GM23338 (cell line): ENCODE measurements at regions not wholly inside any gene's neighbourhood (a gene's known extent, or its start where the extent isn't known, plus 50 kb on each side); places are given as distances from the start of the nearest gene placed in this dataset.

Experiments
- ATAC-seq: fragments of 200-7000 bp; cut with Tn5 transposase; 3 replicates; pipeline ENCODE4 v1.9.1; 2020
- DNase-seq: peaks from one replicate; pipeline ENCODE4 v3.0.0-alpha.2; 2015; ENCODE audit warnings: low spot score
- H2AFZ ChIP-seq: fragments of 200-600 bp; sonication (generic); 2 replicates; pipeline ENCODE4 v1.8.0; 2016; ENCODE audit warnings: antibody characterized with exemption, mild to moderate bottlenecking, moderate library complexity
- H3F3A ChIP-seq: fragments of 200-600 bp; sonication (generic); replicated peaks from 2 replicates; pipeline ENCODE4 v1.8.0; 2017; ENCODE audit warnings: antibody characterized with exemption, mixed run types, low read depth
- H3K27ac ChIP-seq: fragments of 200-600 bp; sonication (generic); 2 replicates; pipeline ENCODE4 v1.6.1; 2016; ENCODE audit warnings: low read depth
- H3K27me3 ChIP-seq: fragments of 200-600 bp; sonication (generic); 2 replicates; pipeline ENCODE4 v1.8.0; 2016; ENCODE audit warnings: mild to moderate bottlenecking, mixed run types, moderate library complexity; ENCODE audit not compliant: insufficient read depth
- H3K36me3 ChIP-seq: fragments of 200-600 bp; sonication (generic); 2 replicates; pipeline ENCODE4 v1.8.0; 2016; ENCODE audit warnings: mild to moderate bottlenecking; ENCODE audit not compliant: insufficient read depth
- H3K4me1 ChIP-seq: fragments of 200-600 bp; sonication (generic); 2 replicates; pipeline ENCODE4 v1.8.0; 2016; ENCODE audit warnings: mild to moderate bottlenecking, moderate library complexity; ENCODE audit not compliant: insufficient read depth
- H3K4me2 ChIP-seq: fragments of 200-600 bp; sonication (generic); 2 replicates; pipeline ENCODE4 v1.7.1; 2017; ENCODE audit warnings: mixed run types
- H3K4me3 ChIP-seq: fragments of 200-600 bp; sonication (generic); 2 replicates; pipeline ENCODE4 v1.6.1; 2016; ENCODE audit warnings: mixed run types
- H3K79me2 ChIP-seq: fragments of 200-600 bp; sonication (generic); replicated peaks from 2 replicates; pipeline ENCODE4 v1.8.0; 2017; ENCODE audit warnings: mild to moderate bottlenecking; ENCODE audit not compliant: insufficient read depth
- H3K9me2 ChIP-seq: fragments of 200-600 bp; sonication (generic); 2 replicates; pipeline ENCODE4 v1.8.0; 2017; ENCODE audit not compliant: insufficient read depth
- H4K20me1 ChIP-seq: fragments of 200-600 bp; sonication (generic); replicated peaks from 2 replicates; pipeline ENCODE4 v1.8.0; 2017; ENCODE audit warnings: mild to moderate bottlenecking; ENCODE audit not compliant: insufficient read depth
- H3K27ac Mint-ChIP-seq: 2 replicates; pipeline ENCODE4 v1.8.0; 2020; ENCODE audit warnings: inconsistent platforms, mild to moderate bottlenecking, moderate library complexity, mixed read lengths
- H3K27me3 Mint-ChIP-seq: 3 replicates; pipeline ENCODE4 v1.8.0; 2022; ENCODE audit warnings: low read depth, mild to moderate bottlenecking, moderate library complexity, mixed read lengths, inconsistent platforms; ENCODE audit not compliant: insufficient read depth, poor library complexity
- H3K36me3 Mint-ChIP-seq: 3 replicates; pipeline ENCODE4 v1.8.0; 2021; ENCODE audit warnings: low read depth, mild to moderate bottlenecking, inconsistent platforms, moderate library complexity, mixed read lengths
- H3K4me1 Mint-ChIP-seq: 3 replicates; pipeline ENCODE4 v1.8.0; 2020; ENCODE audit warnings: mild to moderate bottlenecking, inconsistent platforms, mixed read lengths
- H3K4me3 Mint-ChIP-seq: 3 replicates; pipeline ENCODE4 v1.8.0; 2021; ENCODE audit warnings: moderate library complexity, mild to moderate bottlenecking, inconsistent platforms, mixed read lengths
- H3K9me3 Mint-ChIP-seq: 3 replicates; pipeline ENCODE4 v1.8.0; 2020; ENCODE audit warnings: moderate library complexity, mild to moderate bottlenecking, inconsistent platforms, mixed read lengths
- CREB1 ChIP-seq: fragments of 250-450 bp; sonication (Bioruptor Pico); IDR thresholded peaks from 2 replicates; pipeline ENCODE4 v1.5.0; 2020; ENCODE audit warnings: low read depth, mild to moderate bottlenecking, moderate library complexity
- EZH2 ChIP-seq: fragments of 200-600 bp; sonication (generic); IDR thresholded peaks from one replicate; pipeline ENCODE4 v1.8.0; 2017; ENCODE audit warnings: antibody characterized with exemption, mild to moderate bottlenecking, low read depth; ENCODE audit not compliant: unreplicated experiment
- EZH2phosphoT487 ChIP-seq: fragments of 200-600 bp; sonication (generic); IDR thresholded peaks from one replicate; pipeline ENCODE4 v1.8.1; 2018; ENCODE audit warnings: antibody characterized with exemption; ENCODE audit not compliant: unreplicated experiment
- JUNB ChIP-seq: IDR thresholded peaks from one replicate; pipeline ENCODE4 v1.6.1; 2016; ENCODE audit warnings: antibody characterized with exemption; ENCODE audit not compliant: unreplicated experiment
- NANOG ChIP-seq: IDR thresholded peaks from 2 replicates; pipeline ENCODE4 v1.6.1; 2016; ENCODE audit warnings: antibody characterized with exemption, borderline replicate concordance
- POLR2AphosphoS5 ChIP-seq: IDR thresholded peaks from 2 replicates; pipeline ENCODE4 v1.6.1; 2016; ENCODE audit warnings: antibody characterized with exemption, low read depth
- STAT1 ChIP-seq: IDR thresholded peaks from one replicate; pipeline ENCODE4 v1.6.1; 2016; ENCODE audit warnings: antibody characterized with exemption; ENCODE audit not compliant: unreplicated experiment
- ZNF114 ChIP-seq: fragments of 250-450 bp; sonication (Bioruptor Pico); IDR thresholded peaks from 2 replicates; pipeline ENCODE4 v1.5.0; 2020; ENCODE audit warnings: mild to moderate bottlenecking, moderate library complexity
- ZNF331 ChIP-seq: fragments of 250-450 bp; sonication (Bioruptor Pico); IDR thresholded peaks from 2 replicates; pipeline ENCODE4 v1.5.0; 2020; ENCODE audit warnings: low read depth, mild to moderate bottlenecking, moderate library complexity
- TF ChIP-seq, protein P1 (sequence below): IDR thresholded peaks from 2 replicates; pipeline ENCODE4 v1.6.1; 2016; ENCODE audit warnings: antibody characterized with exemption
- TF ChIP-seq, protein P2 (sequence below): IDR thresholded peaks from one replicate; pipeline ENCODE4 v1.6.1; 2018; ENCODE audit warnings: antibody characterized with exemption; ENCODE audit not compliant: unreplicated experiment
- TF ChIP-seq, protein P3 (sequence below), 2 experiments: fragments of 200-600 bp in 1 of 2; sonication (generic) in 1 of 2; conservative IDR thresholded peaks; 2 replicates each; pipeline versions ENCODE4 v1.5.1 to v1.6.1; 2016 to 2017; ENCODE audit warnings: antibody characterized with exemption in 2 of 2, low read depth in 2 of 2, mild to moderate bottlenecking in 2 of 2, moderate library complexity in 1 of 2
- TF ChIP-seq, protein P4 (sequence below): fragments of 250-450 bp; sonication (Bioruptor Pico); IDR thresholded peaks from 2 replicates; pipeline ENCODE4 v1.5.0; 2020; ENCODE audit warnings: mild to moderate bottlenecking, moderate library complexity

DNA sequence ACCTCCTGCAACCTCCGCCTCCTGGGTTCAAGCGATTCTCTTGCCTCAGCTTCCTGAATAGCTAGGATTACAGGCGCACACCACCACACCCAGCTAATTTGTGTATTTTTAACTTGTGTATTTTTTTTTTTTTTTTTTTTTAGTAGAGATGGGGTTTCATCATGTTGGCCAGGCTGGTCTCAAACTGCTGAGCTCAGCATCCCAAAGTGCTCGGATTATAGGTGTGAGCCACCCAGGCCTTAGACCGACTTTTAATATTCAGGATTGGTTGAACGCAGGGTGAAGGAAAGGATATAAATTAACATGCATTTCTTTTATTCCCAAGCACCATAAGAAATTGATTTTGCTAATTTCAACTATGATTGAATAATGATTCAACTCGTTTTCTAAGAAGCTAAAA lies 798.6 kb downstream of the GATA3 start:
- no peaks in the 10 kb centered on the region for H3K9me3 Mint-ChIP-seq
- no peak for ATAC-seq
- no peak overlapping the region for H3K27ac Mint-ChIP-seq
- Histone ChIP-seq H3K4me2 (no peak overlapping the region), H3K4me3 (no peak overlapping the region), H3K4me1 (no peaks in the 10 kb centered on the region), H3F3A (no peaks in the 10 kb centered on the region), H3K79me2 (no peaks in the 10 kb centered on the region), H3K36me3 (no peaks in the 10 kb centered on the region), H3K27ac (no peak overlapping the region), H3K9me2 (no peaks in the 10 kb centered on the region), H2AFZ (no peak overlapping the region; the same call in 1 of the 2 replicates), H3K27me3 (no peaks in the 10 kb centered on the region), H4K20me1 (no peaks in the 10 kb centered on the region)
- no peaks in the 10 kb centered on the region for H3K4me1 Mint-ChIP-seq
- TF ChIP-seq CREB1 (no peak), ZNF331 (CRISPR knock-in tag) (no peak), JUNB (no peak), ZNF114 (CRISPR knock-in tag) (no peak), POLR2AphosphoS5 (no peak), EZH2 (no peak), EZH2phosphoT487 (no peak), NANOG (no peak), STAT1 (no peak)
- TF ChIP-seq, protein P1, sequence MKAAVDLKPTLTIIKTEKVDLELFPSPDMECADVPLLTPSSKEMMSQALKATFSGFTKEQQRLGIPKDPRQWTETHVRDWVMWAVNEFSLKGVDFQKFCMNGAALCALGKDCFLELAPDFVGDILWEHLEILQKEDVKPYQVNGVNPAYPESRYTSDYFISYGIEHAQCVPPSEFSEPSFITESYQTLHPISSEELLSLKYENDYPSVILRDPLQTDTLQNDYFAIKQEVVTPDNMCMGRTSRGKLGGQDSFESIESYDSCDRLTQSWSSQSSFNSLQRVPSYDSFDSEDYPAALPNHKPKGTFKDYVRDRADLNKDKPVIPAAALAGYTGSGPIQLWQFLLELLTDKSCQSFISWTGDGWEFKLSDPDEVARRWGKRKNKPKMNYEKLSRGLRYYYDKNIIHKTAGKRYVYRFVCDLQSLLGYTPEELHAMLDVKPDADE, result no peak
- TF ChIP-seq, protein P2, sequence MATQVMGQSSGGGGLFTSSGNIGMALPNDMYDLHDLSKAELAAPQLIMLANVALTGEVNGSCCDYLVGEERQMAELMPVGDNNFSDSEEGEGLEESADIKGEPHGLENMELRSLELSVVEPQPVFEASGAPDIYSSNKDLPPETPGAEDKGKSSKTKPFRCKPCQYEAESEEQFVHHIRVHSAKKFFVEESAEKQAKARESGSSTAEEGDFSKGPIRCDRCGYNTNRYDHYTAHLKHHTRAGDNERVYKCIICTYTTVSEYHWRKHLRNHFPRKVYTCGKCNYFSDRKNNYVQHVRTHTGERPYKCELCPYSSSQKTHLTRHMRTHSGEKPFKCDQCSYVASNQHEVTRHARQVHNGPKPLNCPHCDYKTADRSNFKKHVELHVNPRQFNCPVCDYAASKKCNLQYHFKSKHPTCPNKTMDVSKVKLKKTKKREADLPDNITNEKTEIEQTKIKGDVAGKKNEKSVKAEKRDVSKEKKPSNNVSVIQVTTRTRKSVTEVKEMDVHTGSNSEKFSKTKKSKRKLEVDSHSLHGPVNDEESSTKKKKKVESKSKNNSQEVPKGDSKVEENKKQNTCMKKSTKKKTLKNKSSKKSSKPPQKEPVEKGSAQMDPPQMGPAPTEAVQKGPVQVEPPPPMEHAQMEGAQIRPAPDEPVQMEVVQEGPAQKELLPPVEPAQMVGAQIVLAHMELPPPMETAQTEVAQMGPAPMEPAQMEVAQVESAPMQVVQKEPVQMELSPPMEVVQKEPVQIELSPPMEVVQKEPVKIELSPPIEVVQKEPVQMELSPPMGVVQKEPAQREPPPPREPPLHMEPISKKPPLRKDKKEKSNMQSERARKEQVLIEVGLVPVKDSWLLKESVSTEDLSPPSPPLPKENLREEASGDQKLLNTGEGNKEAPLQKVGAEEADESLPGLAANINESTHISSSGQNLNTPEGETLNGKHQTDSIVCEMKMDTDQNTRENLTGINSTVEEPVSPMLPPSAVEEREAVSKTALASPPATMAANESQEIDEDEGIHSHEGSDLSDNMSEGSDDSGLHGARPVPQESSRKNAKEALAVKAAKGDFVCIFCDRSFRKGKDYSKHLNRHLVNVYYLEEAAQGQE, result no peak
- TF ChIP-seq, protein P3, sequence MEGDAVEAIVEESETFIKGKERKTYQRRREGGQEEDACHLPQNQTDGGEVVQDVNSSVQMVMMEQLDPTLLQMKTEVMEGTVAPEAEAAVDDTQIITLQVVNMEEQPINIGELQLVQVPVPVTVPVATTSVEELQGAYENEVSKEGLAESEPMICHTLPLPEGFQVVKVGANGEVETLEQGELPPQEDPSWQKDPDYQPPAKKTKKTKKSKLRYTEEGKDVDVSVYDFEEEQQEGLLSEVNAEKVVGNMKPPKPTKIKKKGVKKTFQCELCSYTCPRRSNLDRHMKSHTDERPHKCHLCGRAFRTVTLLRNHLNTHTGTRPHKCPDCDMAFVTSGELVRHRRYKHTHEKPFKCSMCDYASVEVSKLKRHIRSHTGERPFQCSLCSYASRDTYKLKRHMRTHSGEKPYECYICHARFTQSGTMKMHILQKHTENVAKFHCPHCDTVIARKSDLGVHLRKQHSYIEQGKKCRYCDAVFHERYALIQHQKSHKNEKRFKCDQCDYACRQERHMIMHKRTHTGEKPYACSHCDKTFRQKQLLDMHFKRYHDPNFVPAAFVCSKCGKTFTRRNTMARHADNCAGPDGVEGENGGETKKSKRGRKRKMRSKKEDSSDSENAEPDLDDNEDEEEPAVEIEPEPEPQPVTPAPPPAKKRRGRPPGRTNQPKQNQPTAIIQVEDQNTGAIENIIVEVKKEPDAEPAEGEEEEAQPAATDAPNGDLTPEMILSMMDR (conservative IDR thresholded peaks at IDR 0.05; ENCODE audit: low read depth in 2 of 2), result no peak
- TF ChIP-seq, protein P4, sequence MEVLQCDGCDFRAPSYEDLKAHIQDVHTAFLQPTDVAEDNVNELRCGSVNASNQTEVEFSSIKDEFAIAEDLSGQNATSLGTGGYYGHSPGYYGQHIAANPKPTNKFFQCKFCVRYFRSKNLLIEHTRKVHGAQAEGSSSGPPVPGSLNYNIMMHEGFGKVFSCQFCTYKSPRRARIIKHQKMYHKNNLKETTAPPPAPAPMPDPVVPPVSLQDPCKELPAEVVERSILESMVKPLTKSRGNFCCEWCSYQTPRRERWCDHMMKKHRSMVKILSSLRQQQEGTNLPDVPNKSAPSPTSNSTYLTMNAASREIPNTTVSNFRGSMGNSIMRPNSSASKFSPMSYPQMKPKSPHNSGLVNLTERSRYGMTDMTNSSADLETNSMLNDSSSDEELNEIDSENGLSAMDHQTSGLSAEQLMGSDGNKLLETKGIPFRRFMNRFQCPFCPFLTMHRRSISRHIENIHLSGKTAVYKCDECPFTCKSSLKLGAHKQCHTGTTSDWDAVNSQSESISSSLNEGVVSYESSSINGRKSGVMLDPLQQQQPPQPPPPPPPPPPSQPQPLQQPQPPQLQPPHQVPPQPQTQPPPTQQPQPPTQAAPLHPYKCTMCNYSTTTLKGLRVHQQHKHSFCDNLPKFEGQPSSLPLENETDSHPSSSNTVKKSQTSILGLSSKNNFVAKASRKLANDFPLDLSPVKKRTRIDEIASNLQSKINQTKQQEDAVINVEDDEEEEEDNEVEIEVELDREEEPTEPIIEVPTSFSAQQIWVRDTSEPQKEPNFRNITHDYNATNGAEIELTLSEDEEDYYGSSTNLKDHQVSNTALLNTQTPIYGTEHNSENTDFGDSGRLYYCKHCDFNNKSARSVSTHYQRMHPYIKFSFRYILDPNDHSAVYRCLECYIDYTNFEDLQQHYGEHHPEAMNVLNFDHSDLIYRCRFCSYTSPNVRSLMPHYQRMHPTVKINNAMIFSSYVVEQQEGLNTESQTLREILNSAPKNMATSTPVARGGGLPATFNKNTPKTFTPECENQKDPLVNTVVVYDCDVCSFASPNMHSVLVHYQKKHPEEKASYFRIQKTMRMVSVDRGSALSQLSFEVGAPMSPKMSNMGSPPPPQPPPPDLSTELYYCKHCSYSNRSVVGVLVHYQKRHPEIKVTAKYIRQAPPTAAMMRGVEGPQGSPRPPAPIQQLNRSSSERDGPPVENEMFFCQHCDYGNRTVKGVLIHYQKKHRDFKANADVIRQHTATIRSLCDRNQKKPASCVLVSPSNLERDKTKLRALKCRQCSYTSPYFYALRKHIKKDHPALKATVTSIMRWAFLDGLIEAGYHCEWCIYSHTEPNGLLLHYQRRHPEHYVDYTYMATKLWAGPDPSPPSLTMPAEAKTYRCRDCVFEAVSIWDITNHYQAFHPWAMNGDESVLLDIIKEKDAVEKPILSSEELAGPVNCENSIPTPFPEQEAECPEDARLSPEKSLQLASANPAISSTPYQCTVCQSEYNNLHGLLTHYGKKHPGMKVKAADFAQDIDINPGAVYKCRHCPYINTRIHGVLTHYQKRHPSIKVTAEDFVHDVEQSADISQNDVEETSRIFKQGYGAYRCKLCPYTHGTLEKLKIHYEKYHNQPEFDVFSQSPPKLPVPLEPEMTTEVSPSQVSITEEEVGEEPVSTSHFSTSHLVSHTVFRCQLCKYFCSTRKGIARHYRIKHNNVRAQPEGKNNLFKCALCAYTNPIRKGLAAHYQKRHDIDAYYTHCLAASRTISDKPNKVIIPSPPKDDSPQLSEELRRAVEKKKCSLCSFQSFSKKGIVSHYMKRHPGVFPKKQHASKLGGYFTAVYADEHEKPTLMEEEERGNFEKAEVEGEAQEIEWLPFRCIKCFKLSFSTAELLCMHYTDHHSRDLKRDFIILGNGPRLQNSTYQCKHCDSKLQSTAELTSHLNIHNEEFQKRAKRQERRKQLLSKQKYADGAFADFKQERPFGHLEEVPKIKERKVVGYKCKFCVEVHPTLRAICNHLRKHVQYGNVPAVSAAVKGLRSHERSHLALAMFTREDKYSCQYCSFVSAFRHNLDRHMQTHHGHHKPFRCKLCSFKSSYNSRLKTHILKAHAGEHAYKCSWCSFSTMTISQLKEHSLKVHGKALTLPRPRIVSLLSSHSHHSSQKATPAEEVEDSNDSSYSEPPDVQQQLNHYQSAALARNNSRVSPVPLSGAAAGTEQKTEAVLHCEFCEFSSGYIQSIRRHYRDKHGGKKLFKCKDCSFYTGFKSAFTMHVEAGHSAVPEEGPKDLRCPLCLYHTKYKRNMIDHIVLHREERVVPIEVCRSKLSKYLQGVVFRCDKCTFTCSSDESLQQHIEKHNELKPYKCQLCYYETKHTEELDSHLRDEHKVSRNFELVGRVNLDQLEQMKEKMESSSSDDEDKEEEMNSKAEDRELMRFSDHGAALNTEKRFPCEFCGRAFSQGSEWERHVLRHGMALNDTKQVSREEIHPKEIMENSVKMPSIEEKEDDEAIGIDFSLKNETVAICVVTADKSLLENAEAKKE (CRISPR knock-in tag), result no peak
- no peaks in the 10 kb centered on the region for H3K27me3 Mint-ChIP-seq
- no peak for DNase-seq
- no peaks in the 10 kb centered on the region for H3K36me3 Mint-ChIP-seq
- no peak overlapping the region for H3K4me3 Mint-ChIP-seq
